Body of pancreas (tissue), 4 donors: ENCODE measurements at regions not wholly inside any gene's neighbourhood (a gene's known extent, or its start where the extent isn't known, plus 50 kb on each side); places are given as distances from the start of the nearest gene placed in this dataset.

Experiments
- ATAC-seq: fragments of 150-250 bp; one replicate; pipeline ENCODE4 v1.9.1; 2016
- DNase-seq, 4 donors: peaks; one replicate each; pipeline ENCODE4 v3.0.0-alpha.2; 2019
- H3K27ac ChIP-seq, 4 donors: fragments of 200-600 bp; sonication (generic); 1 replicate in 3 of 4; 2 replicates in 1 of 4; pipeline versions ENCODE4 v1.5.1 to v1.6.1; 2016 to 2019; ENCODE audit warnings: mild to moderate bottlenecking in 1 of 4, mixed read lengths in 1 of 4, moderate library complexity in 1 of 4
- H3K27me3 ChIP-seq, 2 donors: fragments of 200-600 bp; sonication (generic); one replicate each; pipeline ENCODE4 v1.6.0; 2016; ENCODE audit warnings: mild to moderate bottlenecking in 1 of 2
- H3K36me3 ChIP-seq, 2 donors: fragments of 200-600 bp; sonication (generic); replicated peaks in 1 of 2; 2 replicates each; pipeline ENCODE4 v1.5.1; 2016; ENCODE audit warnings: low read depth in 2 of 2; ENCODE audit not compliant: insufficient read depth in 1 of 2
- H3K4me1 ChIP-seq: fragments of 200-600 bp; sonication (generic); one replicate; pipeline ENCODE4 v1.6.0; 2016
- H3K4me3 ChIP-seq, 2 donors: fragments of 200-600 bp; sonication (generic); 1 replicate in 1 of 2; 2 replicates in 1 of 2; pipeline ENCODE4 v1.5.1; 2016 to 2019
- H3K9me3 ChIP-seq, 3 donors: fragments of 200-600 bp; sonication (generic); 1 replicate in 2 of 3; 2 replicates in 1 of 3; pipeline ENCODE4 v1.5.1; 2016
- POLR2A ChIP-seq, 3 donors: fragments of 450-650 bp; IDR thresholded peaks; one replicate each; pipeline ENCODE4 v1.6.1; 2016; ENCODE audit warnings: antibody characterized with exemption in 3 of 3, mild to moderate bottlenecking in 2 of 3
- WGBS, 2 donors: methylation state at CpG; one replicate each; pipeline ENCODE4 v1.1.5; 2017; 5-methylcytosine and 5-hydroxymethylcytosine counted together
- intact Hi-C: fragments of 100-400 bp; cut with DNase I; formaldehyde crosslinking; loops from one replicate; pipeline ENCODE4 v1.15.1; 2023
- TF ChIP-seq, protein P1 (sequence below), 7 experiments: fragments of 450-650 bp in 4 of 7; fragments of 200-600 bp in 3 of 7; sonication (generic) in 3 of 7; IDR thresholded peaks; one replicate each; pipeline ENCODE4 v1.5.1; 2016 to 2019; ENCODE audit warnings: antibody characterized with exemption in 7 of 7

- intact Hi-C loops: no loop called here
- no peak overlapping the region for H3K27ac ChIP-seq
- whole genome bisulfite sequencing, 2 donors: 45 to 58% methylated on average over 4 of the region's 4 CpGs
- ATAC-seq: no peak
- no peaks in the 10 kb centered on the region for H3K36me3 ChIP-seq
- no peaks in the 10 kb centered on the region for H3K4me1 ChIP-seq
- no peak overlapping the region for H3K4me3 ChIP-seq
- DNase-seq: peak in 3 of 4 donors; percentile 12 to 28 (median 14)
- TF ChIP-seq, protein P1, sequence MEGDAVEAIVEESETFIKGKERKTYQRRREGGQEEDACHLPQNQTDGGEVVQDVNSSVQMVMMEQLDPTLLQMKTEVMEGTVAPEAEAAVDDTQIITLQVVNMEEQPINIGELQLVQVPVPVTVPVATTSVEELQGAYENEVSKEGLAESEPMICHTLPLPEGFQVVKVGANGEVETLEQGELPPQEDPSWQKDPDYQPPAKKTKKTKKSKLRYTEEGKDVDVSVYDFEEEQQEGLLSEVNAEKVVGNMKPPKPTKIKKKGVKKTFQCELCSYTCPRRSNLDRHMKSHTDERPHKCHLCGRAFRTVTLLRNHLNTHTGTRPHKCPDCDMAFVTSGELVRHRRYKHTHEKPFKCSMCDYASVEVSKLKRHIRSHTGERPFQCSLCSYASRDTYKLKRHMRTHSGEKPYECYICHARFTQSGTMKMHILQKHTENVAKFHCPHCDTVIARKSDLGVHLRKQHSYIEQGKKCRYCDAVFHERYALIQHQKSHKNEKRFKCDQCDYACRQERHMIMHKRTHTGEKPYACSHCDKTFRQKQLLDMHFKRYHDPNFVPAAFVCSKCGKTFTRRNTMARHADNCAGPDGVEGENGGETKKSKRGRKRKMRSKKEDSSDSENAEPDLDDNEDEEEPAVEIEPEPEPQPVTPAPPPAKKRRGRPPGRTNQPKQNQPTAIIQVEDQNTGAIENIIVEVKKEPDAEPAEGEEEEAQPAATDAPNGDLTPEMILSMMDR (IDR thresholded peaks at IDR 0.05): no peak
- TF ChIP-seq POLR2A (IDR thresholded peaks at IDR 0.05): no peak
- H3K27me3 ChIP-seq: no peaks in the 10 kb centered on the region
- no peaks in the 10 kb centered on the region for H3K9me3 ChIP-seq
Measured at GRCh38 chr21:15406791-15407190, 323.0 kb upstream of the USP25 start.

- Histone ChIP-seq H3K9me3 (no peaks in the 10 kb centered on the region), H3K4me1 (no peaks in the 10 kb centered on the region), H3K36me3 (no peaks in the 10 kb centered on the region), H3K27me3 (no peaks in the 10 kb centered on the region), H3K27ac (no peak overlapping the region), H3K4me3 (no peak overlapping the region)
- TF ChIP-seq, protein P1 (IDR thresholded peaks at IDR 0.05): no peak
- no peak for TF ChIP-seq POLR2A (IDR thresholded peaks at IDR 0.05)
- DNase-seq (no peak), ATAC-seq (no peak)
- intact Hi-C loops: no loop called here
- WGBS, 2 donors: 79% methylated on average over 5 of the region's 5 CpGs
Measured at GRCh38 chr21:15407585-15407984, 322.2 kb upstream of the USP25 start.

DNA sequence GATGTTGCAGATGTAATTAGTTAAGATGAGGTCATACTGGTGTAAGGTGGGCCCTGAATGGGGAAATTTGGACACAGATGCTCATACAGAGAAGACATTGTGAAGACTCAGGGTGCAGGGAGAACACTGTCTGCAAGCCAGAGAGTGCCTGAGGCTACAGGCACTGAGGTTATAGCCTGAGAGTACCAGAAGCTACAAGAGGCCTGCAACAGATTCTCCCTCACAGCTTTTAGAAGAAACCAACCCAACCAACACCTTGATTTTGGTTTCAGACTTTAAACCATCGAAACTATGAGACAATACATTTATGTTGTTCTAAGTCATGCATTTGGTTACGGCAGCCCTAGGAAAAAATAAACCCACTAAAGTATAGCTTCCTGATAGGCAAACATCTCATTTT is 321.7 kb upstream of the USP25 start:
- DNase-seq (no peak), ATAC-seq (no peak)
- H3K9me3 ChIP-seq: no peaks in the 10 kb centered on the region
- H3K36me3 ChIP-seq: no peaks in the 10 kb centered on the region
- TF ChIP-seq, protein P1 (IDR thresholded peaks at IDR 0.05): no peak
- 86 to 94% methylated on average over 2 of the region's 2 CpGs for WGBS, 2 donors
- H3K4me1 ChIP-seq: no peaks in the 10 kb centered on the region
- no peak overlapping the region for H3K4me3 ChIP-seq
- intact Hi-C loops: no loop called here
- H3K27ac ChIP-seq: no peak overlapping the region
- H3K27me3 ChIP-seq: no peaks in the 10 kb centered on the region

- no peaks in the 10 kb centered on the region for H3K9me3 ChIP-seq
- H3K27ac ChIP-seq: no peak overlapping the region
- DNase-seq: no peak
- WGBS, 2 donors: 89 to 96% methylated on average over 1 of the region's 1 CpG
- no peaks in the 10 kb centered on the region for H3K4me1 ChIP-seq
- ATAC-seq: no peak
- no peak for TF ChIP-seq POLR2A (IDR thresholded peaks at IDR 0.05)
- TF ChIP-seq, protein P1 (IDR thresholded peaks at IDR 0.05): no peak
- H3K36me3 ChIP-seq: no peaks in the 10 kb centered on the region
- H3K27me3 ChIP-seq: no peaks in the 10 kb centered on the region
- intact Hi-C loops: no loop called here
- H3K4me3 ChIP-seq: no peak overlapping the region
Measured at GRCh38 chr21:15409031-15409430, 320.8 kb upstream of the USP25 start.

GRCh38 chr21:15410853-15411252 is 318.9 kb upstream of the USP25 start:
- Histone ChIP-seq H3K27me3 (no peaks in the 10 kb centered on the region), H3K4me3 (no peak overlapping the region), H3K36me3 (no peaks in the 10 kb centered on the region), H3K4me1 (no peaks in the 10 kb centered on the region), H3K27ac (no peak overlapping the region), H3K9me3 (no peaks in the 10 kb centered on the region)
- intact Hi-C loops: no loop called here
- DNase-seq: no peak
- no peak for ATAC-seq
- TF ChIP-seq POLR2A (IDR thresholded peaks at IDR 0.05): no peak
- TF ChIP-seq, protein P1 (IDR thresholded peaks at IDR 0.05): no peak
- 92 to 100% methylated on average over 3 of the region's 3 CpGs for WGBS, 2 donors
